HL-60 (cell line): ENCODE measurements at regions not wholly inside any gene's neighbourhood (a gene's known extent, or its start where the extent isn't known, plus 50 kb on each side); places are given as distances from the start of the nearest gene placed in this dataset.

Experiments used
- DNase-seq, 2 experiments: peaks; one replicate each; pipeline ENCODE4 v3.0.0-alpha.2; 2010 to 2020; ENCODE audit warnings: low read depth in 1 of 2, low spot score in 1 of 2
- H3K27ac ChIP-seq: fragments of 250-450 bp; sonication (Bioruptor Pico); replicated peaks from 2 replicates; pipeline ENCODE4 v1.5.1; 2020; ENCODE audit warnings: mild to moderate bottlenecking, moderate library complexity
- H3K27me3 ChIP-seq: fragments of 250-450 bp; sonication (Bioruptor Pico); 2 replicates; pipeline ENCODE4 v1.5.1; 2021; ENCODE audit warnings: mild to moderate bottlenecking, moderate library complexity; ENCODE audit not compliant: insufficient read depth, poor library complexity, severe bottlenecking
- H3K4me3 ChIP-seq: replicated peaks from 2 replicates; pipeline ENCODE4 v1.5.1; 2011; ENCODE audit warnings: mild to moderate bottlenecking, control low read depth, low read length; ENCODE audit not compliant: insufficient read depth
- GABPA ChIP-seq: IDR thresholded peaks from 2 replicates; pipeline ENCODE4 v1.6.1; 2012; ENCODE audit warnings: low read depth
- POLR2AphosphoS5 ChIP-seq: IDR thresholded peaks from 2 replicates; pipeline ENCODE4 v1.6.1; 2012; ENCODE audit warnings: low read depth
- SPI1 ChIP-seq: IDR thresholded peaks from 2 replicates; pipeline ENCODE4 v1.6.1; 2012; ENCODE audit warnings: low read depth, mild to moderate bottlenecking, borderline replicate concordance
- TF ChIP-seq, protein P1 (sequence below): IDR thresholded peaks from one replicate; pipeline ENCODE4 v1.5.1; 2011; ENCODE audit warnings: low read length, control low read depth, inconsistent platforms; ENCODE audit not compliant: insufficient read depth
- TF ChIP-seq, protein P2 (sequence below): IDR thresholded peaks from 2 replicates; pipeline ENCODE4 v1.6.1; 2012; ENCODE audit warnings: low read depth; ENCODE audit not compliant: insufficient replicate concordance

DNA sequence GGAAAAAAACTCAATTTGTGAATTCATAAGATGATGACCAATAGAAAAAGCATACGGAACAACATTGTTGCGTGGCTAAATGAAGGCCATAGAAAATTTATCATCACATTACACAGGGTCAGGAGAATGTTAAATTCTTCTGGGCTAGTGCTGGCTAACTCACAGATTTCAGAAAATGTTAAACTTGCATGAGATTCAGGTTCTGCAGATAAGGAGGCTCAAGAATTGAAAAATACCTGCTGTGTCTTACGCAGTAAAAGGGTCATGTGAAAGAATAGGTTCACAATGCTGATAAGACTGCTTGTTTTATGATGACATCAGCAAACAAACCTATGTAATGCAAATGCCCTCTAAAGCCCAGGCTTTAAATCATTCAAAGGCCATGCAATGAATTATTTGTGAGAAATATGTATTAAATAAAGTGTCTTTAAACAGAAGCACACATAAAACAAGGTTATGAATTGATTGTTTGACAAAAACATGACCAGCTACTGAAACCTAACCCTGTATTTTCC lies 378.8 kb downstream of the USP25 start:
- Histone ChIP-seq H3K27me3 (no peaks in the 10 kb centered on the region), H3K27ac (no peak overlapping the region), H3K4me3 (no peak overlapping the region)
- TF ChIP-seq, protein P1, sequence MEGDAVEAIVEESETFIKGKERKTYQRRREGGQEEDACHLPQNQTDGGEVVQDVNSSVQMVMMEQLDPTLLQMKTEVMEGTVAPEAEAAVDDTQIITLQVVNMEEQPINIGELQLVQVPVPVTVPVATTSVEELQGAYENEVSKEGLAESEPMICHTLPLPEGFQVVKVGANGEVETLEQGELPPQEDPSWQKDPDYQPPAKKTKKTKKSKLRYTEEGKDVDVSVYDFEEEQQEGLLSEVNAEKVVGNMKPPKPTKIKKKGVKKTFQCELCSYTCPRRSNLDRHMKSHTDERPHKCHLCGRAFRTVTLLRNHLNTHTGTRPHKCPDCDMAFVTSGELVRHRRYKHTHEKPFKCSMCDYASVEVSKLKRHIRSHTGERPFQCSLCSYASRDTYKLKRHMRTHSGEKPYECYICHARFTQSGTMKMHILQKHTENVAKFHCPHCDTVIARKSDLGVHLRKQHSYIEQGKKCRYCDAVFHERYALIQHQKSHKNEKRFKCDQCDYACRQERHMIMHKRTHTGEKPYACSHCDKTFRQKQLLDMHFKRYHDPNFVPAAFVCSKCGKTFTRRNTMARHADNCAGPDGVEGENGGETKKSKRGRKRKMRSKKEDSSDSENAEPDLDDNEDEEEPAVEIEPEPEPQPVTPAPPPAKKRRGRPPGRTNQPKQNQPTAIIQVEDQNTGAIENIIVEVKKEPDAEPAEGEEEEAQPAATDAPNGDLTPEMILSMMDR: no peak
- no peak for TF ChIP-seq GABPA
- TF ChIP-seq SPI1: no peak
- DNase-seq: no peak

DNA sequence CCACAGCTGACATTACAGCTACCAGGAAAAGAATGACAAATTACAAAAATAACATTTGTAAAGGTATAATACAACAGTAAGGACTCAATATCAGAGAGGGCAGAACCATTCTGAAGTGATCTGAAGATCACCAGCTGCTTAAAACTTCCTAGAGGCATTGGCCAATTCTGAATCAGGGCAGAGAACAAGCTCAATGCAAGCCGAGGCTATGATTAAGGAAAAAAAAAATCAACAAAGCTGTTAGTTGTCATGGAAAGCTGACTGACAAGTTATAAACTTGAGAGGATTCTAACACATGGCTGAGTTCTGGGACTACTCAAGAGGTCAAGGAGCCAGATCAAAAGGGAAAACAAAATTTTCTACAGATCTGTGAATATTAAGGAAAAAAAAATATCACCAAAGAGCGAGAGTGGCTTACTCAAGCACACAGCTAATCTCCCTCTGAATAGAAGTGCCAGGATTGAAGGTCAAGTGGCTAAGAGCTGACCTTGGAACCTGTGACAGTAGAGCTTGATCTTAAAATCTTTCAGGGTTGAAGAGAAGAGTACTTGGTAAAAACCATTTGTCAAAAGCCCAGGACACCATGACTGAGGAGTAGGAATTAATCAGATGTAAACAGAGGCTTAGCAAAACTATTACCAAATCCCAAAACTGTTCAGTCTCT lies 383.4 kb downstream of the USP25 start:
- Histone ChIP-seq H3K27ac (no peak overlapping the region), H3K4me3 (no peak overlapping the region), H3K27me3 (no peaks in the 10 kb centered on the region)
- TF ChIP-seq SPI1 (no peak), POLR2AphosphoS5 (no peak), GABPA (no peak)
- TF ChIP-seq, protein P1: no peak
- TF ChIP-seq, protein P2, sequence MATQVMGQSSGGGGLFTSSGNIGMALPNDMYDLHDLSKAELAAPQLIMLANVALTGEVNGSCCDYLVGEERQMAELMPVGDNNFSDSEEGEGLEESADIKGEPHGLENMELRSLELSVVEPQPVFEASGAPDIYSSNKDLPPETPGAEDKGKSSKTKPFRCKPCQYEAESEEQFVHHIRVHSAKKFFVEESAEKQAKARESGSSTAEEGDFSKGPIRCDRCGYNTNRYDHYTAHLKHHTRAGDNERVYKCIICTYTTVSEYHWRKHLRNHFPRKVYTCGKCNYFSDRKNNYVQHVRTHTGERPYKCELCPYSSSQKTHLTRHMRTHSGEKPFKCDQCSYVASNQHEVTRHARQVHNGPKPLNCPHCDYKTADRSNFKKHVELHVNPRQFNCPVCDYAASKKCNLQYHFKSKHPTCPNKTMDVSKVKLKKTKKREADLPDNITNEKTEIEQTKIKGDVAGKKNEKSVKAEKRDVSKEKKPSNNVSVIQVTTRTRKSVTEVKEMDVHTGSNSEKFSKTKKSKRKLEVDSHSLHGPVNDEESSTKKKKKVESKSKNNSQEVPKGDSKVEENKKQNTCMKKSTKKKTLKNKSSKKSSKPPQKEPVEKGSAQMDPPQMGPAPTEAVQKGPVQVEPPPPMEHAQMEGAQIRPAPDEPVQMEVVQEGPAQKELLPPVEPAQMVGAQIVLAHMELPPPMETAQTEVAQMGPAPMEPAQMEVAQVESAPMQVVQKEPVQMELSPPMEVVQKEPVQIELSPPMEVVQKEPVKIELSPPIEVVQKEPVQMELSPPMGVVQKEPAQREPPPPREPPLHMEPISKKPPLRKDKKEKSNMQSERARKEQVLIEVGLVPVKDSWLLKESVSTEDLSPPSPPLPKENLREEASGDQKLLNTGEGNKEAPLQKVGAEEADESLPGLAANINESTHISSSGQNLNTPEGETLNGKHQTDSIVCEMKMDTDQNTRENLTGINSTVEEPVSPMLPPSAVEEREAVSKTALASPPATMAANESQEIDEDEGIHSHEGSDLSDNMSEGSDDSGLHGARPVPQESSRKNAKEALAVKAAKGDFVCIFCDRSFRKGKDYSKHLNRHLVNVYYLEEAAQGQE: no peak
- DNase-seq: no peak

DNA sequence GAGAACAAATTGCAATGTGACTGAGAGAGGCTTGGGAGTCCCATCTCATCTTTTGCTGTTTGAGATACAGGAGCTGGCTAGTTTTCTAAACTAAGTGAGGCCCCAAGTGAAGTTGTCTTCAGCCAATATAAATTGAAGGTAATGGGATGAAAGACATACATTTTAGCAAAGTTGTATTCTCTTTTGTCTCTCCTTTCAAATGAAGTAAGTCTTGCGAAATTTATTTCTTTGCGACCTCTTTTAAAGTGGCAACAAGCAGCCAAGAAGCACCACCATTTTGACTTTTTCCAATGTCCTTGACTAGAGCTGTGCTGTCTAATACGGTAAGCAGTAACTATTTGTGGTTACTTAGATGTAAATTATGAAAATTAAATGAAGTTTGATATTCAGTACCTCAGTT lies 385.7 kb downstream of the USP25 start:
- Histone ChIP-seq H3K4me3 (no peak overlapping the region), H3K27ac (no peak overlapping the region), H3K27me3 (no peaks in the 10 kb centered on the region)
- no peak for TF ChIP-seq SPI1
- TF ChIP-seq GABPA: no peak
- no peak for DNase-seq

DNA sequence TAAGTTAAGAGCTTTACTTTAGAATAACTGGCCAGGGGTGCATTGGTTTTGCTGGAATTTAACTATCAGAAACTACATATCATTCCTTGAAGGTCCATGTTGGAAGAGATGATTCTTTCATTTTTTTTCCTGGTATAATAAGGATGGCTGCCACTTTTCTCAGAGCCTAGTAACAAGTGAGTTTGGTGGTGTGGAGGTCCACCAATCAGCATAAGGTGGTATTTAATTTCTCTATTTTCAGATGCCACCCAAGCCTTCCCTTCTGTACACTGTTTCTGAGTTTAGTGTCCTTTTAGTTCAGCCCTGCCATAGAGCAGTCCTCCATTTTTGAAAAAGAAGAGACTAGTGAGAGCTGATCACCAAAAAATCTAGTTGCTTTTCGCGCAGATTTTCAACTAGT lies 386.3 kb downstream of the USP25 start:
- H3K27ac ChIP-seq: no peak overlapping the region
- TF ChIP-seq POLR2AphosphoS5 (no peak), SPI1 (no peak), GABPA (no peak)
- TF ChIP-seq, protein P1: no peak
- TF ChIP-seq, protein P2: no peak
- DNase-seq: no peak

More for the DNA sequence above, 386.3 kb downstream of the USP25 start:
- Histone ChIP-seq H3K27me3 (no peaks in the 10 kb centered on the region), H3K4me3 (no peak overlapping the region)
